Natural killer cell (primary cell): ENCODE measurements at regions not wholly inside any gene's neighbourhood (a gene's known extent, or its start where the extent isn't known, plus 50 kb on each side); places are given as distances from the start of the nearest gene placed in this dataset.

Source experiments
- ATAC-seq, 3 donors: fragments of 150-1000 bp in 2 of 3; fragments of 200-7000 bp in 1 of 3; cut with Tn5 transposase; 1 replicate in 1 of 3; 2 replicates in 2 of 3; pipeline ENCODE4 v1.10.0; 2021; ENCODE audit warnings: mild to moderate bottlenecking in 2 of 3, moderate library complexity in 2 of 3
- DNase-seq, 2 donors: peaks; one replicate each; pipeline versions ENCODE4 v3.0.0 to v3.0.0-alpha.2; 2013 to 2021; ENCODE audit warnings: mixed read lengths in 1 of 2
- H3K27ac ChIP-seq: one replicate; pipeline ENCODE4 v1.5.1; 2013; ENCODE audit warnings: mild to moderate bottlenecking, low read length
- H3K27me3 ChIP-seq: one replicate; pipeline ENCODE4 v1.6.1; 2013; ENCODE audit warnings: low read length; ENCODE audit not compliant: control insufficient read depth, insufficient read depth
- H3K36me3 ChIP-seq: one replicate; pipeline ENCODE4 v1.6.1; 2013; ENCODE audit warnings: low read length; ENCODE audit not compliant: control insufficient read depth, insufficient read depth
- H3K4me1 ChIP-seq: one replicate; pipeline ENCODE4 v1.6.1; 2013; ENCODE audit warnings: low read length; ENCODE audit not compliant: control insufficient read depth, insufficient read depth
- H3K4me3 ChIP-seq: one replicate; pipeline ENCODE4 v1.5.1; 2013; ENCODE audit warnings: low read length
- H3K9me3 ChIP-seq: one replicate; pipeline ENCODE4 v1.6.1; 2013; ENCODE audit warnings: low read length; ENCODE audit not compliant: control insufficient read depth, insufficient read depth
- H3K27ac Mint-ChIP-seq, 2 donors: one replicate each; pipeline ENCODE4 v1.8.0; 2022; ENCODE audit warnings: mild to moderate bottlenecking in 2 of 2, mixed read lengths in 2 of 2, moderate library complexity in 1 of 2
- H3K27me3 Mint-ChIP-seq, 2 donors: one replicate each; pipeline ENCODE4 v1.8.0; 2022; ENCODE audit warnings: low read depth in 2 of 2, mixed read lengths in 2 of 2
- H3K36me3 Mint-ChIP-seq: one replicate; pipeline ENCODE4 v1.8.0; 2022; ENCODE audit warnings: mixed read lengths
- H3K4me1 Mint-ChIP-seq, 2 donors: one replicate each; pipeline ENCODE4 v1.8.0; 2022; ENCODE audit warnings: mixed read lengths in 2 of 2
- H3K4me3 Mint-ChIP-seq: one replicate; pipeline ENCODE4 v1.8.0; 2022; ENCODE audit warnings: mild to moderate bottlenecking, moderate library complexity, mixed read lengths
- H3K9me3 Mint-ChIP-seq, 2 donors: one replicate each; pipeline ENCODE4 v1.8.0; 2022; ENCODE audit warnings: mixed read lengths in 2 of 2
- WGBS: methylation state at CpG from one replicate; pipeline ENCODE4 v1.1.7; 2013; ENCODE audit warnings: missing lambda C conversion rate; ENCODE audit not compliant: insufficient coverage; 5-methylcytosine and 5-hydroxymethylcytosine counted together
- intact Hi-C: fragments of 100-400 bp; cut with micrococcal nuclease; formaldehyde crosslinking; loops from one replicate; pipeline ENCODE4 v1.14.2; 2022
- TF ChIP-seq, protein P1 (sequence below): fragments of 200-600 bp; IDR thresholded peaks from one replicate; pipeline ENCODE4 v1.8.0; 2022; ENCODE audit warnings: antibody characterized with exemption

DNA sequence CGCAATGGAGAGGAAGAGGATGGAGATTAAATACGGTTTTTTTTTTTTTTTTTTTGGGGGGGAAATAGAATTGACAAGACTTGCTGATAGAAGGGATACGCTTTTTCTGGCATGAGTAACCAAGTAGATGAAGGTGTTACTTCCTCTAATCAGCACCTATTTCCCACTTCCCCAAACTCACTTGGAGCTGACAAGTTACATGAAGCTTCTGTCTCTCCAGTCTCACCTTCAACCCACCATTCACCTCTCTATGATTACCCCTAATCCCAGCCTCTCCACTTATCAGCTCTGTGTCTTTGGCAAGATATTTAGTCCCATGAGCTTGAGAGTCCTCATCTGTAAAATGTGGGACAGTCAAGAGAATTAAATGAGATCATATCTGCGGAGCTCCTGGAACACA, 185.9 kb upstream of the HS3ST3A1 start:
- no peaks in the 10 kb centered on the region for H3K9me3 ChIP-seq
- DNase-seq, result no peak

DNA sequence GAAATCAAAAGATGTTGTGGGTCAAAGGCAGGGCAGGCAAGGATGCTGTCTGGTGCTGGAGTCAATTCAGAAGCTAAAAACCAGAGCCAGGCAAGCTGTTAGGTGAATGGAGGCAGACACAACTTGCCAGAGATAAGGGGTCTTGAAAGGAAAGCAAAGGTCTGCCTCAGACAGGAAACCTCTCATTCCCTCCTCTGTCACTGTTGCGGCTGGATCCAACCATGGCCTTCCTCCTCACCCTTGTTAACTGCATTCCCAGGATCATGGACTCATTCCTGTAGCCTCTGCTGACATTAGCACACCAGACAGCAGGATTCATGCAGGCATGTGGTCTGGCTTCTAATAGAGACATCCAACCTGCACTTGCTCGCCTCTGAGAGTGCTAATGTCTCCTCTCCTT, 186.7 kb upstream of the HS3ST3A1 start:
- H3K4me3 Mint-ChIP-seq, result no peak overlapping the region
- intact Hi-C loops, result no loop called here
- H3K9me3 Mint-ChIP-seq, result no peaks in the 10 kb centered on the region
- H3K27ac Mint-ChIP-seq, result no peak overlapping the region
- no peak overlapping the region for H3K4me3 ChIP-seq
- WGBS, result 96% methylated on average over 2 of the region's 2 CpGs
- H3K27me3 ChIP-seq, result no peaks in the 10 kb centered on the region
- H3K27me3 Mint-ChIP-seq, result no peaks in the 10 kb centered on the region
- no peaks in the 10 kb centered on the region for H3K9me3 ChIP-seq
- no peaks in the 10 kb centered on the region for H3K36me3 ChIP-seq
- no peak overlapping the region for H3K27ac ChIP-seq
- ATAC-seq (no peak), DNase-seq (no peak)
- H3K4me1 ChIP-seq, result no peaks in the 10 kb centered on the region
- TF ChIP-seq, protein P1, sequence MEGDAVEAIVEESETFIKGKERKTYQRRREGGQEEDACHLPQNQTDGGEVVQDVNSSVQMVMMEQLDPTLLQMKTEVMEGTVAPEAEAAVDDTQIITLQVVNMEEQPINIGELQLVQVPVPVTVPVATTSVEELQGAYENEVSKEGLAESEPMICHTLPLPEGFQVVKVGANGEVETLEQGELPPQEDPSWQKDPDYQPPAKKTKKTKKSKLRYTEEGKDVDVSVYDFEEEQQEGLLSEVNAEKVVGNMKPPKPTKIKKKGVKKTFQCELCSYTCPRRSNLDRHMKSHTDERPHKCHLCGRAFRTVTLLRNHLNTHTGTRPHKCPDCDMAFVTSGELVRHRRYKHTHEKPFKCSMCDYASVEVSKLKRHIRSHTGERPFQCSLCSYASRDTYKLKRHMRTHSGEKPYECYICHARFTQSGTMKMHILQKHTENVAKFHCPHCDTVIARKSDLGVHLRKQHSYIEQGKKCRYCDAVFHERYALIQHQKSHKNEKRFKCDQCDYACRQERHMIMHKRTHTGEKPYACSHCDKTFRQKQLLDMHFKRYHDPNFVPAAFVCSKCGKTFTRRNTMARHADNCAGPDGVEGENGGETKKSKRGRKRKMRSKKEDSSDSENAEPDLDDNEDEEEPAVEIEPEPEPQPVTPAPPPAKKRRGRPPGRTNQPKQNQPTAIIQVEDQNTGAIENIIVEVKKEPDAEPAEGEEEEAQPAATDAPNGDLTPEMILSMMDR, result no peak
- no peaks in the 10 kb centered on the region for H3K4me1 Mint-ChIP-seq
- no peaks in the 10 kb centered on the region for H3K36me3 Mint-ChIP-seq

More for the DNA sequence above, 185.9 kb upstream of the HS3ST3A1 start:
- Mint-ChIP-seq H3K27ac (no peak overlapping the region), H3K4me3 (no peak overlapping the region), H3K27me3 (no peaks in the 10 kb centered on the region), H3K9me3 (no peaks in the 10 kb centered on the region), H3K4me1 (no peaks in the 10 kb centered on the region), H3K36me3 (no peaks in the 10 kb centered on the region)
- Histone ChIP-seq H3K4me3 (no peak overlapping the region), H3K27ac (no peak overlapping the region), H3K27me3 (no peaks in the 10 kb centered on the region), H3K4me1 (no peaks in the 10 kb centered on the region), H3K36me3 (no peaks in the 10 kb centered on the region)
- intact Hi-C loops, result no loop called here
- TF ChIP-seq, protein P1, result no peak
- no peak for ATAC-seq
- WGBS, result 69% methylated on average over 3 of the region's 4 CpGs

DNA sequence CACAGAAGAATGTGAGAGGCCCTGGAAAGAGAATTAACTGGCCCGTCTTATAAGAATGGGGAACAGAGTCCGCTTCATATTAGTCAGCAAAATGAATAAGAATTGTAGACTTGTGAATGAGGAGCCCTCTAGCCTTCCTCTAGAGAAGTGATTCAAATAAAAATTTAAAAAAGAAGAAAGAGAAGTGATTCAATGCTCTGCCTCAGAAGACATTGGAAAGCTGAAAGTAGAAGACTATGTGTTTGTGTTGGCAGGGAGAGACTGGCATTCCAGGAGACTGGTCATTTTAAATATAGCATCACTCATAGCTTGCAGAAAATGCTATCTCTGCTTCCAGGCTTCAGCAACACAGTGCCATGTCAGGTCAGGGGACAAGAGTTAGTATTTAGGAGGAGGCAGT, 190.6 kb upstream of the HS3ST3A1 start:
- Mint-ChIP-seq H3K36me3 (no peaks in the 10 kb centered on the region), H3K9me3 (no peaks in the 10 kb centered on the region), H3K4me3 (no peak overlapping the region)

DNA sequence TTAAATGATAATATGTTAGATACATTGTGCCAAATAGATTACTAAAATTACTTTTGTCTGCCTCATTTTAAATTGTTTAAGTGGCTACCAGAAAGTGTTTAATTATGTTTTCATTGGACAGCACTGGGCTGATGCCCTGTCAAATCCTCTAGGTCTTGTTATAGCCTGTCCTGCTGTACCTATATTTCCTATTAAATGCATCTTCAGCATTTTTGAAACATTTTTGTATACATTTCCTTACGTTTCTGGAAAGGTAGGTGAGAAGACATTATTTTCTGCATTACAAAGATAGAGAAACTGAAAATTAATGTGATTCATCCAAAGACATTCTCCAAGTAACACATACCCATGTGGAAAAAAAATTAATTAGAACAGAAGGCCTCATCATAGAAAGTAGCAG, 192.2 kb upstream of the HS3ST3A1 start:
- Histone ChIP-seq H3K27ac (no peak overlapping the region), H3K27me3 (no peaks in the 10 kb centered on the region), H3K4me1 (no peaks in the 10 kb centered on the region), H3K9me3 (no peaks in the 10 kb centered on the region), H3K4me3 (no peak overlapping the region), H3K36me3 (no peaks in the 10 kb centered on the region)
- Mint-ChIP-seq H3K27me3 (no peaks in the 10 kb centered on the region), H3K9me3 (peaks cover 0 to 3% of the 10 kb centered on the region in 2 donors), H3K4me3 (no peak overlapping the region), H3K27ac (no peak overlapping the region), H3K4me1 (no peaks in the 10 kb centered on the region), H3K36me3 (no peaks in the 10 kb centered on the region)
- intact Hi-C loops, result no loop called here
- no CpG with 5 or more reads among the region's 1 CpG for WGBS
- DNase-seq, result no peak
- TF ChIP-seq, protein P1, result no peak
- ATAC-seq, result no peak

More for the DNA sequence above, 190.6 kb upstream of the HS3ST3A1 start:
- Histone ChIP-seq H3K36me3 (no peaks in the 10 kb centered on the region), H3K27me3 (no peaks in the 10 kb centered on the region), H3K4me3 (no peak overlapping the region), H3K27ac (no peak overlapping the region), H3K4me1 (no peaks in the 10 kb centered on the region), H3K9me3 (no peaks in the 10 kb centered on the region)
- 83% methylated on average over 2 of the region's 2 CpGs for WGBS
- no peak overlapping the region for H3K27ac Mint-ChIP-seq
- ATAC-seq (no peak), DNase-seq (no peak)
- no peaks in the 10 kb centered on the region for H3K4me1 Mint-ChIP-seq
- intact Hi-C loops, result no loop called here
- no peaks in the 10 kb centered on the region for H3K27me3 Mint-ChIP-seq
- TF ChIP-seq, protein P1, result no peak
